Stimulated activated CD8-positive, alpha-beta memory T cell treated with anti-CD3 and anti-CD28 coated beads, Interleukin-7, amount 100 ng/mL, for 1 hour (primary cell): ENCODE measurements at regions not wholly inside any gene's neighbourhood (a gene's known extent, or its start where the extent isn't known, plus 50 kb on each side); places are given as distances from the start of the nearest gene placed in this dataset.

Source experiments
- DNase-seq, 2 donors: peaks; one replicate each; pipeline ENCODE4 v3.0.0-alpha.2; 2020; ENCODE audit warnings: low read depth in 2 of 2

DNA sequence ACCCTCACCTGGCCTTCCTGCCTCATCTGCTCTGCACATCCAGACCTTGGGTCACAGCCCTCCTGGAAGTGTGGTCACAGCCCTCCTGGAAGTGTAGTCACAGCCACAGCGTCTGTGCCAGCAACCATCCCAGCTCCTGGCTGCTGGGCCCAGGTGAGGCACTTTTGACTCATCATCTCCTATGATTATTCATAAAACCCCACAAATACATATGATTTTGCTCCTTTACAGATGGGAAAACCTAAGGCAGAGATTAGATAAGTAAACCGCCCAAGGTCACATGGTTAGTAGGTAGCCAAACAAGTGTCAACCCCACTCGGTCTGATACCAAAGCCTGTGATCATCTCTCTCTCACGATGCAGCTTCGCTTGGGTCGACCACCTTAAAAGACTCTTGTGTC, 94.3 kb downstream of the PRLHR start:
- DNase-seq = no peak

DNA sequence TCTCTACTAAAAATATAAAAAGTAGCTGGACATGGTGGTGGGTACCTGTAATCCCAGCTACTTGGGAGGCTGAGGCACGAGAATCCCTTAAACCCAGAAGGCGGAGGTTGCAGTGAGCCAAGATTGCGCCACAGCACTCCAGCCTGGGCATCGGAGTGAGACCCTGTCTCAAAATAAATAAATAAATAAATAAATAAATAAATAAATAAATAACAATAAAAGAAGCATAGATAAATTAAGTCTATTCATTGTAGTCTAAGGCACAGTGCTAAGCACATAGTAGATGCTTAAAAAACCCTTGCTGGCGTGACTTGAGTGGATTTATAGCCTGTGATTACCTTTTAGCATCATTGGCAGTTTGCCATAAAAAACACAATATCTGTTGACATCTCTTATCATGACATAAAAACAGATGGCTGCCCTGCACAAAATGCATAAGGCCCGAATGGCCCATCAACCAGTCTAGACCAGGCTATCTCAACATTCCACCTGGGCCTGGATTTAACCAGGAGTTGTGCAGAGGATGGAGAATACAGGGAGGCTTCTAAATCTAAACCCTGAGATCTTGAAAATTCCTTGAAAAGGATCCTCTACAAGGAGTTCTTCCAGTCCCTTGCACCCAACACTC, 94.9 kb downstream of the PRLHR start:
- no peak for DNase-seq

DNA sequence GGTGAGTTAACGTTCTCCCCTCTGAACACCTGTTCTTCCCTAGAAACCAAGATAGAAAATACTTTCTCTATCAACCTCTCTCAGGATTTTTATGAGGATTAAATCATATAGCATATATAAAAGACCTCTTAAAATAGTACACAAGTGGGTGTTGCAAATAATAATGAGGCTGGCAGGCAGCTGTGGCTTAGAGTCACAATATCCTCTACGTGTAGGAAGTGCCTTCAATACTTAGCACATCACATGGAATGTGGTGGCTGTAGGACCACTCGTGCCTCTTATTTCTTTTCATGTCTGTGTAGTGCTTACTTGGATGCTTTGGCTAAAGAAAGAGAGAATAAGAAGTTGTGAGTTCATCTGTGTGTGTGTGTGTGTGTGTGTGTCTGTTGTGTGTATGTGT, 96.3 kb downstream of the PRLHR start:
- DNase-seq = no peak

DNA sequence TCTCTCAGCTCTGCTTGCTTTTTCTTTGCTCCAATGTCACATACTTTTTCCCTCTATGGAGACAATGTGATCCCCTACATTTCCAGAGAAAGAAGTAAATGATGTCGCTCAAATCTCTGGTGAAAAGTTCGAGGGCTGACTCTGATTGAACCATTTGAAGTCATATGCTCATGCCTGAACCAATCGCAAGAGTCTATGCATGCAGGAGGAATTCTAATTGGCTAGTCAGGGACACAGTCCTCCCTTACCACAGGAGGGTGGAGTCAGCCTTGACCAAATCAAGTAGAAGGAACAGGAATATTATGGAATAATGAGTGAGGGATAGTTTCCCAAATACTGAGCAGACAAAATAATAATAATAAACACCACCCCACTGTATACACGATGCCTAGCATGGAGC, 96.8 kb downstream of the PRLHR start:
- no peak for DNase-seq

DNA sequence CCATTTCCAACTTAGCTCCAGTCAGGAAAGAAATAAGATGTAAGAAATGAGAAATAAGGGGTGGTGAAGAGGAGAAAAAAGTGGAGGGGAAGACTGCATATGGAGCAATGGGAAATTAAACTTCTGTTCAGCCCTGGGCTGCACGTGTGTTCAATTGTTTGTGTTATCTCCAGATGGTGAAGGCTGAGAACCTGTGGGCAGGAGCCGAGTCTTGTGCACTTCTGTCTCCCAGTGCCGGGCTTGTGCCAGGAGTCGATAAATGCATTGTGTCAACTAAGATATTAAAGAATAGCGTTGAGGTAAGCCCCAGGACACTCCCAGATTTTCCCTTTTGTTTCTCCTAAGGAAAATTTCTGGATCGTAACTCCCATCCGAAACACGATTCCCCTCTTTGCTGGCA, 98.2 kb downstream of the PRLHR start:
- no peak for DNase-seq

DNA sequence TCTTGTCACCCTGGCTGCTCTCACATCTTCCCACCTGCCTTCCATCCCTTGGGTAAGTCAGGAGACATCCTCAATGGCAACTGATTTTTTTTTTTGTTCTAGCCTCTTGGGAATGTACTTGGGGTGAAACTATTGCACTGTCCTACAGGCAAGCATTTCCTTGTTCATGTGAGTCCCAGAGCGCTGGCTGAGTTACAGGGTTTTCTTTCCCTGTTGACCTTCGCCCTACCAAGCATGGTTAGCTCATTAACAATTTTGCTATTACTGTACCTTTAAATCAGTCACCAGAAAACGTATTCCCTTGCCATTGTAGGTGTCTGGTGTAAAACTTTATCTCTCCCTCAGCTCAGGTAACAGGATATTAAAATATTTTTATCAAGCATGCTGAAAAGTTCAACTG, 98.9 kb downstream of the PRLHR start:
- no peak for DNase-seq

DNA sequence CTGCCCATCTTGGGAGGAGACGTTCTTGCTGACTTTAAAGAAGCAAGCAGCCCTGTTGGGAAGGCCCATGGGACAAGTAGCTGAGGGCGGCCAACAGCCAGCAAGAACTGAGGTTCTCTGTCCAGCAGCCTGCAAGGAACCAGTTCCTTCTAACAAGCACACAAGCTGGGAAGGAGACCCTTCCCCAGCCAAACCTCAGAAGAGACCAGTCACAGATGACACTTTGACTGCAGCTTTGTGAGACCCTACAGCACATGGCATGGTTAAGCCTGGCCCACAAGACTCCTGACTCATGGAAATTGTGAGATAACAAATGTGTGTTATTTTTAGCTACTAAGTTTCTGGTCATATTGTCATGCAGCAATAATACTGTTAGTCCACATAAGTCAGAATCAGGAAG, 99.9 kb downstream of the PRLHR start:
- DNase-seq = no peak

DNA sequence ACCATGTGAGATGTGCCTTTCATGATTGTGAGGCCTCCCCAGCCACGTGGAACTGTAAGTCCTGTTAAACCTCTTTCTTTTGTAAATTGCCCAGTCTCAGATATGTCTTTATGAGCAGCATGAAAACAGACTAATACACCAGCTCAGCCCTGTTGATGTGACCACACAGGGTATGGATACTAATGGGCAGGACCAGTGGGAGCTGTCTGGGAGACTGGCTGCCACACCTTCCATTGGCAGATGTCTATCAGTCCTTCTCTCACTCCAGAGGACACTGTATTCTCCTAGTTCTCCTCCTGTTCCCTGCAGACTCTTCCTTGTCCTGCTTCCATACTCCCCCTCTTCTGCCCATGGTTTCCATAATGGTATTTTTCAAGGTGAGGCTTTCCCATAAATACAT, 104.4 kb downstream of the PRLHR start:
- no peak for DNase-seq

DNA sequence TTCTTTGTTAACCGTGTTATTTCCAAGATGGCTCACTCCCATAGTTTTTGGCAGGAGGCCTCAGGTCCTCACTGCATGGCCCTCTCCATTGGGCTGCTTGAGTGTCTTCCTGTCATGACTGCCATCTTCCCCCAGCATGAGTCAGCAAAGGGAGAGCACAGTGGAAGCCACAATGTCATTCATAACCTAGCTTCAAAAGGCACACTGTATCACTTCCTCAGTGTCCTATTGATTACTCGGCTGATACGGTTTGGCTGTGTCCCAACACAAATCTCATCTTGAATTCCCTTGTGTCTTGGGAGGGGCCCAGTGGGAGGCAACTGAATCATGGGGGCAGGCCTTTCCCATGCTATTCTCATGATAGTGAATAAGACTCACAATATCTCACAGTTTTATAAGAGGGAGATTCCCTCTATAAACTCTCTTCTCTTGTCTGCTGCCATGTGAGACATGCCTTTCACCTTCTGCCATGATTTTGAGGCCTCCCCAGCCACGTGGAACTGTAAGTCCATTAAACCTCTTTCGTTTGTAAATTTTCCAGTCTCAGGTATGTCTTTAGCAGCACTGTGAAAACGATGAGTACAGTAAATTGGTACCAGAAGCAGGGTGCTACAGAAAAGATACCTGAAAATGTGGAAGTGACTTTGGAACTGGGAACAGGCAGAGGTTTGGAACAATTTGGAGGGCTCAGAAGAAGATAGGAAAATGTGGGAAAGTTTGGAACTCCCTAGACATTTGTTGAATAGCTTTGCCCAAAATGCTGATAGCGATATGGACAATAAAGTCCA, 106.5 kb downstream of the PRLHR start:
- DNase-seq = no peak

DNA sequence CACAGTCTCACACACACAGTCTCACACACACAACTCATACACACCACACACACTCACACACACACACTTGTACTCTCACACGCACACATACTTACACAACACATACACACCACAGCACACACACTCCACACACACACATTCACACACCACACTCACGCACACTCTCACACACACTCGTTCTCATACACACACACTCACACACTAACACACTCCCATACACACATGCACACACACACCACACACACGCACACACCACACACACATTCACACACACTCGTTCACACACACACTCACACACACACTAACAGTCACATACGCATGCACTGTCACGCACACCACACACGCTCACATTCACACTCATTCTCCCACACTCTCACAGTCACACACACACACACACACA, 109.8 kb downstream of the PRLHR start:
- DNase-seq = no peak

DNA sequence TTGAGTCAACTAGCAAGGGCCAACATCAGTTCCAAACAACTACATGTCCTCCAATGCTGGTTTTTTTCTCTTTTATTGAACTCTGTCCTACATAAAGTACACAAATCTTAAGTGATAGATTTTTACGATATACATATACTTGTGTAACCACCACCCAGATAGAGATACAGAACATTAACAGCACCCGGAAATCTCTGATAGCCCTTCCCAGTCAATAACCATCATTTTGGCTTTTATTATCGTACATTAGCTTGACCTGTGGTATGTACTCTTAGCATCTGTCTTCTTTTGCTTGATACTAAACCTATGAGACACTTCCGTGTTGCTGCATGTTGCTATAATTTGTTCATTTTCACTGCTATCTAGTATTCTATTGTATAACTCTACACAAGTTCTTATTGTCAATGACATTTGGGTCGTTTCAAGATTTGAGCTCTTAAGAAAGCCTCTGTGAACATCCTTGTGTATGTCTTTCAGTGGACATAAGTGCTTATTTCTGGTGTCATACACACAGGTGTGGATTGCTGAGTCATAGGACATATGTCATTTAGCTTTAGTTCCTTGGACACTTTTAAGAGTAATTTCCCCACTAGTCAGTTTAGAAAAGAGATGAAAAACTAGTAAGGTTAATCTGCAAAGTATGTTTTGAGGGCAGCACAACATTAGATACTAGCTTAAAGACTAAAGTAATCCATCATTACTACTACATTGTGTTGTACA, 111.1 kb downstream of the PRLHR start:
- no peak for DNase-seq

DNA sequence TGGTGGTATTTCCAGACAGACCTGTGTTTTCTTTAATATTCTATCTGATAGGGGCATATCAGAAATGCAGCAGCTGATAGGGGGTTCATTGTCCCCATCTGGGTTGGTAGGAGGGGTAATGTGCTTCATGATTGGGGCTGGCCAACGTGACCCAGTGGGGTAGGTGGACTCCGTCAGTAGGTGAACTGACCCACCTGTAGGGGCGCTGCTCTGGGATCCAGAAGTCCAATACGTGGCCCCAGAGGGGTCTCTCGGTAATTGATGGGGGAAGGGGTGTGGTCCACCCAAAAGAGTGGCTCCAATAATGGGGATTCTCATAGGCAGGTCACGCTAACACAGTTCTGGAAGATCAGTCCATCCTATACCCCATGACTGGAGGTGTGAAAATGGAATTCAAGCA, 112.0 kb downstream of the PRLHR start:
- DNase-seq = no peak

DNA sequence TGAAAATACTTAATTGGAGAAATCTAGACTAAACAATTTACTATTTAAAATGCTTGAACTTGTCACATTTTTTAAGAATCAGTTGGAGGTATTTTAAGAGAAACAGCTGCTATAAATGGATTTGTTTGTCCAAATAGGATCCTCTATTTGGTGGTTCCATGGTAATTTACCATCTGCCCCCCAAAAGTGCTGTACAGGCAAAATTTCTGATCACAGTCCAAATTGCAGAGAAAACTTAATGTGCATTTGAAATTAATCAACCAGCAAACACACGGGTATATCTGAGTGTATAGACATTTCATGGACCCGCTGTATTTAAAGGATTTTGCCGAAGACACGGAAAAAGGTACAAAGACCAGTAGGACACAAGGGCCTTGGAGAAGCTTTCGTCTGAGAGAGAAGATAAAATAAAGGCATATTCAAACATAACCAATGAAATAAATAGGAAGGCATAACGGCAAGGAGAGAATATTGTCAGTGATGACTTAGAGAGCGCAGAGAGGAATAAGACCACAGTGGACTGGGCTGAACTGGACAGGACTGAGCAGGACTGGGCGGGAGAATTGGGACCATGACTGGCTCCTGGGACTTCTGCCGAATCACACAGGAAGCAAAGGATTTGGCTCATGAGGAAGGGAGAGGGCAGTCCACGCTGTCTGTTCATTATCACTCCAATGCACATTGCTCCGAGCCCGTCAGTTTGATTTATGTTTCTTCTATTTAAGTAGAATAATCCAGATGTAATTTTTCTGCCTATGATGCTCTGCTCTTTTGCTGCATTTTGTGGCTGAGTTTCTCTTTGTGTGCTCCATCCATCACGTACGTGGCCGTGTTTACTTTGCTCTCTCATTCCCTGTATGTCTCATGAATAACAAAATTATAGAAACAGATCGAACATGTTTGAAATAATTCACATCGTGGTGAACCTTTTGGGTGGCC, 112.8 kb downstream of the PRLHR start:
- no peak for DNase-seq

DNA sequence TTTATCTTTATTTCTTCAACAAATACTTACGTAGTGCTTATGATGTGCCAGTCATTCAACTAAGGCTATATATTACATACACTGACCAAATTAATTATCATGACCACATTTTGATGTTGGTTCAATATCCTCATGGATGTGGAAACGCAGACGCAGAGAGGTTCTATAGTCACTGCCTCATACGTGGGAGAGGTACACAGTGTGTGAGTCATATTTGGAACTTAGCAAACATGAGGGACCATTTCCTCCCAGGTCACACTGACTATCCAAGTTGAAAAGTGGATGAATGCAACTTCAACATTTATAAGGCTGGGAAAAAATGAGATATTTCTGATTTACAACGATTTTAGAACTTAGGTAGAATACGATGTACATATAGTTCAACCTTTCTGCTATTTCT, 113.6 kb downstream of the PRLHR start:
- no peak for DNase-seq

DNA sequence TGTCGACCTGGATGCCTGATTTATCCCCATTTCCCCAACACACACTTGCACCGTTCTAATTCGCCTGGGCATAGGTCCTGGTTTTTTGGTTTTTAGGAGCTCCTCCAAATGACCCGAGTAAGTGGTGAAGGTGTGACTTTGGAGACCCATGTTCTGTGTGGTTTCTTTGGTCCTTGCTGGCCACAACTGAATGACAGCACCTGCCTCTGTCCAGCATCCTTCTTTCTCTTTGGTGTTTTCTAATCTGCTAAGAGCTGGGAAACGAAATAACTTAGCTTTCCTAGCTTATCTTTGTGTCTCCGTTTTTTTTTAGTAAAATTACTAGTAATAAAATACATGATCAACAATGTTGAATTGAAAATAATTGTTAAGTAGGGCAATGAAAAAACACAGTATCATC, 120.2 kb downstream of the PRLHR start:
- DNase-seq = no peak

DNA sequence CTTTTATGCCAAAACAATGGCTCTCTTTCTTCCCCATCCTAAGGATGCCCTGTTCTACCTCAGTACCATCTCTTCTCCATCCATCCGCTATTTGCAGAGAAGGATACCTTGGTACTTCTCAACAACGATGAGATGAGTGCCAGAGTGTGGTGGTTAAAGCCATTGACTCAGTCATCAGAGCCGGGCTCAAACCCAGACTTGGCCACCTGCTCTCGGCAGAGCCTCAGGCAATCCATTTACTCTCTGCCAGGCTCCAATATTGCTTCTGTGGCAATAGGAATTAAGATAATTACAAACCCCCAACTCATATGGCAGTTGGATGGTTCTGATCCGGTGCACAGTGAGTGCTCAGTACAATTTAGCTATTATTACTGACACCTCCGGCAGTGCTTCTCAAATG, 121.3 kb downstream of the PRLHR start:
- no peak for DNase-seq

DNA sequence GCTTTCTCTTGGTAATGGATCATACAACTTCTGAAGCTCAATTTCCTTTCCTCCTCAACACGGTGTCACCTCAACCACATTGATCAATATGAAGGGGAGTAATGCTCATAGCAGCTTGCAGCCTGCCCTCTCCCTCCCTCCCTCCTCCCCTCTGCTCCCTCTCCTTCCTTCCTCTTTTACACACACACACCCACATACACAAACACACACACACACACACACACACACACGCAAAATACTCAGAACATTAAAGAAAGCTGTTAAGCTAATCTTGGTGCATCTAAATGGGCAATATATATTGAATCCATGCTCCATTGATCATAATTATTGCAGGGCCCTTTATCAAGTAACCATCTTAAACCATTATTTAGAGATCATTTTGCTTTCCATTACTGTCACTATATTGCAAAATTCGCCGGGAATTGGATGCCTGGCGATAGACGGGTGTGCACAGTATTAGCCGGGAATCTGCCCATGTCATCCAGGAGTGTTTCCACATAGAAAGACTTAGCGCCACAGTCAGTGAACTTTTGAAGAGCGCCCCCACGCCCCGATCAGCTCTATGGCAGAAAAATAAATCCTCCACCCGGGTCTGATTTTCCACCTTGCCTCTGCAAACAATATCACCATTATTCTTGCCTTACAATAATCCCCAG, 122.0 kb downstream of the PRLHR start:
- no peak for DNase-seq

DNA sequence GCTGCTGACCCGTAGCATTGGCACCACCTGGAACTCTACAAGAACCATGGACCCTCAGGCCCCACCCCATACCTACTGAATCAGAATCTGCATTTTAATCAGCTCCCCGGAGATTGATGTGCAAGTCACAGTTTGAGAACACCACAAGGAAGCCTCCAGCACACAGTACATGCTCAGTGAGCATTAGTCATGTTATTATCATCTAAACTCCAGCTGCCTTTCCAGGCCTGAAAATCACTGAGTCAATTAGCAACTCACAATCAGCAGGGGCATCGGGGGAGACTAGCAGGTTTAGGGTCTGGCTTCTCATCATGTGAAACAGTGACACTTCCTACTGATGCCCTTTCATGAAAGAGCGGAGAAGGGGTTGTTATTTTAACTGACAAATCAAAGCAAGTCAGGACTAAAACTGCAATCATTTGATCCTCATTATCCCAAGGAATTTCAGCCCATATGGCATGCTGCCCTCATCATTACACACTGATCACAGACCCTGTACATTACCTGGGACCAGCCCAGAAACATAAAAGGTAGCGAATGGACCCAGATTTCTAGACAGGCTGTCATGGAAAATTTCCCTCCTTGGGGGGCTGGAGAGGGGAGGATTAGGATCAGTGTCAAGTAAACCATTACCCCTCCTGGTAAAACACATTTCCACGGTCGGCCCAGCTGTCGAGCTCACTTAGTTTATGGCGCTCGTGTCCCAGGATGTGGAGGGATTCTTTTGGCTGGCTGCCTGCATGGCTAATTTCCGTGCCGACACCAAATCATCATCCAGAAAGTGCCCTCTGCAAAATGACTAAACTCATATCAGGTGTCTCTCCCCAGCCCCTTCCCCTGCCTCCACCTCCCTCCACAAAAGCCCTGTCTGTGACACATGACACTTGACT, 122.8 kb downstream of the PRLHR start:
- no peak for DNase-seq

DNA sequence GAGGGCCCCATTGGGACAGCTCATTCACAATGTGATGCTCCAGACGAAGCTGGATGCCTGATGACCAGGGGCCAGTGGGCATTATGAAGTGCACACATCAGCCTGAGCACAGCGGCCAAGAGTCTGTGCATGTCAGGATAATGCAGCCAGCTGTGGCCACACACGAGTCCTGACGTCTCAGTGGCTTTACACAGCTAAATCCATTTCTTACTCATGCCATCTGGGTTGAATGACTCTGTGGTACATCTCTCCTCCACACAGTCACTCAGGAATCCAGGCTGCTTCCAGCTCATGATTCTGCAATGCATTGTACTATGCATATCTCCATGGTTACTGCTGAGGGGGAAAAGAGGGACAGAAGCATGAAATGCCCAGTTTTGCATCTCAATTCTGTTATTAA, 123.6 kb downstream of the PRLHR start:
- DNase-seq = no peak

DNA sequence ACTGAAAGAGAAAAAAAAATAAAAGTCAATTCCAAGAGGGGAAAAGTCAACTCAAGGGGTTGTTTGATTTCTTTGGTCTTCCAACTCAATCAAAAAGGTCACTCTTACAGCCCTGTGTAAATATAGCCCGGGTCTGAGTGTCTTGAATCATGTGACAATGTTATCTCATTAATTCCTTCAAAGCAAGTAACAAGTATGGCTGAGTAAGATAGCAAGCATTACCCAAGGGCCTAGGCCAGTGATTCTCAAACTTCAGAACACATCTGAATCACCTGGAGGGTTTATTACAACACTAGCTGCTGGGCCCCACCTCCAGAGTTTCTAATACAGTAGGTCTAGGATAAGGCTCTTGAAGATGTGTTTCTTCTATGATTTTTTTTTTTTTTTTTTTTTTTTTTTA, 125.0 kb downstream of the PRLHR start:
- no peak for DNase-seq
